ENCODE measurements at regions not wholly inside any gene's neighbourhood (a gene's known extent, or its start where the extent isn't known, plus 50 kb on each side); places are given as distances from the start of the nearest gene placed in this dataset.
A peak's percentile ranks its signal among the peaks of the same experiment; 100 is the strongest.

- no peak for DNase-seq (ENCODE audit: low spot score)
These were observed 175.5 kb upstream of the TUT7 start for GRCh38 chr9:86529496-86530275.

GRCh38 chr9:86526021-86526420 lies 171.8 kb upstream of the TUT7 start:
- no peak for DNase-seq (ENCODE audit: low spot score)

- DNase-seq (ENCODE audit: low spot score), result no peak
These were observed 171.0 kb upstream of the TUT7 start for GRCh38 chr9:86525182-86525581.

- DNase-seq (ENCODE audit: low spot score), result no peak
These were observed 167.8 kb upstream of the TUT7 start for GRCh38 chr9:86521977-86522376.

- DNase-seq (ENCODE audit: low spot score), result no peak
These were observed 167.1 kb upstream of the TUT7 start for GRCh38 chr9:86521322-86521721.

GRCh38 chr9:86519066-86519615 lies 164.9 kb upstream of the TUT7 start:
- no peak for DNase-seq (ENCODE audit: low spot score)

GRCh38 chr9:86517475-86517874 lies 163.3 kb upstream of the TUT7 start:
- no peak for DNase-seq (ENCODE audit: low spot score)

GRCh38 chr9:86516564-86516963 lies 162.4 kb upstream of the TUT7 start:
- no peak for DNase-seq (ENCODE audit: low spot score)

- no peak for DNase-seq (ENCODE audit: low spot score)
These were observed 161.0 kb upstream of the TUT7 start for GRCh38 chr9:86515221-86515620.

- no peak for DNase-seq (ENCODE audit: low spot score)
These were observed 159.2 kb upstream of the TUT7 start for GRCh38 chr9:86513429-86513828.

- DNase-seq (ENCODE audit: low spot score), result no peak
These were observed 158.7 kb upstream of the TUT7 start for GRCh38 chr9:86512929-86513328.

- DNase-seq (ENCODE audit: low spot score), result no peak
These were observed 157.6 kb upstream of the TUT7 start for GRCh38 chr9:86511614-86512360.

- DNase-seq (ENCODE audit: low spot score), result no peak
These were observed 154.1 kb upstream of the TUT7 start for GRCh38 chr9:86508208-86508903.

- DNase-seq (ENCODE audit: low spot score), result no peak
These were observed 153.0 kb upstream of the TUT7 start for GRCh38 chr9:86507212-86507630.

- DNase-seq (ENCODE audit: low spot score), result no peak
These were observed 149.7 kb upstream of the TUT7 start for GRCh38 chr9:86503942-86504341.

- DNase-seq (ENCODE audit: low spot score), result no peak
These were observed 149.1 kb upstream of the TUT7 start for GRCh38 chr9:86503314-86503713.

GRCh38 chr9:86500667-86501435 lies 146.6 kb upstream of the TUT7 start:
- peak; percentile 59 for DNase-seq (ENCODE audit: low spot score)

GRCh38 chr9:86500031-86500430 lies 145.8 kb upstream of the TUT7 start:
- no peak for DNase-seq (ENCODE audit: low spot score)

GRCh38 chr9:86494644-86495111 lies 140.5 kb upstream of the TUT7 start:
- peak; percentile 69 for DNase-seq (ENCODE audit: low spot score)

GRCh38 chr9:86491468-86492266 lies 137.5 kb upstream of the TUT7 start:
- no peak for DNase-seq (ENCODE audit: low spot score)

- DNase-seq (ENCODE audit: low spot score), result no peak
These were observed 134.6 kb upstream of the TUT7 start for GRCh38 chr9:86488794-86489193.

Data from AG08395 (cell line).